ENCODE measurements at regions not wholly inside any gene's neighbourhood (a gene's known extent, or its start where the extent isn't known, plus 50 kb on each side); places are given as distances from the start of the nearest gene placed in this dataset.

DNA sequence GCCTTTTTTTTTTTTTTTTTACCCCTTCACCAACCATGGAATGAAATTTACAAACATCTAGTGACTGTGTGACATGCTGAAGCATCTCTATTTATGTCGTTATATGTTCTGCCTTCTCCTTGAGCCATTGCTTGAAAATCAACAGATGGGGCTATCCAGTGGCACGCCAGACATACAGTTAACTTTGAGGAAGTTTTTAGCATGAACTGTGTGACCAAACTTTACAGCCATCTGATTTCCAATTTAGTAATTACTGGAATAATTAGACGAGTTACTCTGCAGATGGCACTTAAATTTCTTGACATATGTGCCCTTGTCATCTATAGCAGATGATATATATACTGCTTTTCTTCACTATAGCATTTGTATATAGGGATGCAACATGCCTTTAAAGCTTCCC, 192.1 kb downstream of the SNAPC1 start:
- no peak overlapping the region for H2AFZ ChIP-seq (ENCODE audit: low read depth, low read length, severe bottlenecking)
- no peaks in the 10 kb centered on the region for H3K79me2 ChIP-seq (ENCODE audit: insufficient read depth, low read length)
- H3K9me2 ChIP-seq (replicated peaks; ENCODE audit: insufficient read depth, low read length) = no peaks in the 10 kb centered on the region
- no peak overlapping the region for H3K4me3 ChIP-seq (ENCODE audit: insufficient read depth, low read length, poor library complexity, severe bottlenecking)
- H3K4me2 ChIP-seq (ENCODE audit: low read depth, low read length, poor library complexity, severe bottlenecking) = no peak overlapping the region
- no peak overlapping the region for H3K27ac ChIP-seq (ENCODE audit: low read depth, low read length)
- peaks cover 4% of the 10 kb centered on the region; the same call in 1 of the 2 replicates for H3K9me3 ChIP-seq (ENCODE audit: insufficient read depth, low read length)
- no peaks in the 10 kb centered on the region for H3F3A ChIP-seq (ENCODE audit: insufficient read depth)
- no peak overlapping the region for H3K9ac ChIP-seq (ENCODE audit: low read length)
- no peaks in the 10 kb centered on the region for H4K20me1 ChIP-seq (ENCODE audit: low read depth, low read length)
- TF ChIP-seq, protein P1, sequence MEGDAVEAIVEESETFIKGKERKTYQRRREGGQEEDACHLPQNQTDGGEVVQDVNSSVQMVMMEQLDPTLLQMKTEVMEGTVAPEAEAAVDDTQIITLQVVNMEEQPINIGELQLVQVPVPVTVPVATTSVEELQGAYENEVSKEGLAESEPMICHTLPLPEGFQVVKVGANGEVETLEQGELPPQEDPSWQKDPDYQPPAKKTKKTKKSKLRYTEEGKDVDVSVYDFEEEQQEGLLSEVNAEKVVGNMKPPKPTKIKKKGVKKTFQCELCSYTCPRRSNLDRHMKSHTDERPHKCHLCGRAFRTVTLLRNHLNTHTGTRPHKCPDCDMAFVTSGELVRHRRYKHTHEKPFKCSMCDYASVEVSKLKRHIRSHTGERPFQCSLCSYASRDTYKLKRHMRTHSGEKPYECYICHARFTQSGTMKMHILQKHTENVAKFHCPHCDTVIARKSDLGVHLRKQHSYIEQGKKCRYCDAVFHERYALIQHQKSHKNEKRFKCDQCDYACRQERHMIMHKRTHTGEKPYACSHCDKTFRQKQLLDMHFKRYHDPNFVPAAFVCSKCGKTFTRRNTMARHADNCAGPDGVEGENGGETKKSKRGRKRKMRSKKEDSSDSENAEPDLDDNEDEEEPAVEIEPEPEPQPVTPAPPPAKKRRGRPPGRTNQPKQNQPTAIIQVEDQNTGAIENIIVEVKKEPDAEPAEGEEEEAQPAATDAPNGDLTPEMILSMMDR (IDR thresholded peaks at IDR 0.05; ENCODE audit: insufficient read depth, low read length, poor library complexity, severe bottlenecking) = no peak
- H3K36me3 ChIP-seq (ENCODE audit: low read length) = no peaks in the 10 kb centered on the region; the same call in 1 of the 2 replicates
- H3K27me3 ChIP-seq (ENCODE audit: low read length) = no peaks in the 10 kb centered on the region

DNA sequence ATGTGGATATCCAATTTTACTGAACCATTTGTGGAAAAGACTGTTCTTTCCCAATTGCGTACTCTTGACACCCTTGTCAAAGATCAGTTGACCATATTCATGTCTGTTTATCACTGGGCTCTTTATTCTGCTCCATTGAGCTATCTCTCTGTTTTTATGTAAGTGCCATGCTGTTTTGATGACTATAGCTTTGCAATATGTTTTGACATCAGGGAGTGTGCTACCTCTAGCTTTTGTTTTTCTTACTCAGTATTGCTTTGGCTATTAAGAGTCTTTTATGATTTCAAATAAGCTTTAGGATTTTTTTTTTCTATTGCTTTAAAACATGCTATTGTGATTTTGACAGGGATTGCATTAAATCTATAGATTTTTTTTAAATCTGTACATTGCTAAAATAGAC, 194.3 kb downstream of the SNAPC1 start:
- Histone ChIP-seq H3K27me3 (ENCODE audit: low read length) (no peaks in the 10 kb centered on the region), H3K9me3 (ENCODE audit: insufficient read depth, low read length) (peaks cover 4% of the 10 kb centered on the region; the same call in 1 of the 2 replicates), H3K9me2 (replicated peaks; ENCODE audit: insufficient read depth, low read length) (no peaks in the 10 kb centered on the region), H3F3A (ENCODE audit: insufficient read depth) (no peaks in the 10 kb centered on the region), H3K79me2 (ENCODE audit: insufficient read depth, low read length) (no peaks in the 10 kb centered on the region), H2AFZ (ENCODE audit: low read depth, low read length, severe bottlenecking) (no peak overlapping the region), H4K20me1 (ENCODE audit: low read depth, low read length) (no peaks in the 10 kb centered on the region), H3K4me3 (ENCODE audit: insufficient read depth, low read length, poor library complexity, severe bottlenecking) (no peak overlapping the region), H3K9ac (ENCODE audit: low read length) (no peak overlapping the region), H3K36me3 (ENCODE audit: low read length) (no peaks in the 10 kb centered on the region; the same call in 1 of the 2 replicates), H3K27ac (ENCODE audit: low read depth, low read length) (no peak overlapping the region), H3K4me2 (ENCODE audit: low read depth, low read length, poor library complexity, severe bottlenecking) (no peak overlapping the region)
- TF ChIP-seq, protein P1 (IDR thresholded peaks at IDR 0.05; ENCODE audit: insufficient read depth, low read length, poor library complexity, severe bottlenecking) = no peak
- TF ChIP-seq EZH2phosphoT487 (conservative IDR thresholded peaks at IDR 0.05; ENCODE audit: low read length) = no peak

DNA sequence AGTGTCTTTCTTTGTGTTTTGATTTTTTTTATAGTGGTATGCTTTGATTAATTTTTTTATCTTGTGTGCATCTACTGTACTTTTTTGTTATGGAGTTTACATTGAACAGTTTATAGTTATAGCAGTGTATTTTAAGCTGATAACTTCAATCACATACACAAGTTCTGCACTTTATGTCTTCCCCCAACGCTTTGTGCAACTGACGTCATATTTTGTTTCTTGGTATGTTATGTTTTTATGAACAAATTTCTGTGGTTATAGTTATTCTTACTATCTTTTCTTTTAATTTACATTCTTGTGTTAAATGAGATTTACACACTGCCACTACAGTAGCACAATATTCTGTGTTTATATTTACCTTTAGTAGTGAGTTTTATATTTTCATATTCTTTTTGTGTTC, 197.1 kb downstream of the SNAPC1 start:
- no peaks in the 10 kb centered on the region for H4K20me1 ChIP-seq (ENCODE audit: low read depth, low read length)
- H3K27me3 ChIP-seq (ENCODE audit: low read length) = no peaks in the 10 kb centered on the region
- no peak overlapping the region for H3K9ac ChIP-seq (ENCODE audit: low read length)
- no peaks in the 10 kb centered on the region for H3K79me2 ChIP-seq (ENCODE audit: insufficient read depth, low read length)
- no peaks in the 10 kb centered on the region for H3F3A ChIP-seq (ENCODE audit: insufficient read depth)
- no peaks in the 10 kb centered on the region for H3K9me2 ChIP-seq (replicated peaks; ENCODE audit: insufficient read depth, low read length)
- H3K4me3 ChIP-seq (ENCODE audit: insufficient read depth, low read length, poor library complexity, severe bottlenecking) = no peak overlapping the region
- H3K27ac ChIP-seq (ENCODE audit: low read depth, low read length) = no peak overlapping the region
- no peaks in the 10 kb centered on the region; the same call in 1 of the 2 replicates for H3K36me3 ChIP-seq (ENCODE audit: low read length)
- H3K4me2 ChIP-seq (ENCODE audit: low read depth, low read length, poor library complexity, severe bottlenecking) = no peak overlapping the region
- no peak for TF ChIP-seq EZH2phosphoT487 (conservative IDR thresholded peaks at IDR 0.05; ENCODE audit: low read length)
- TF ChIP-seq, protein P1 (IDR thresholded peaks at IDR 0.05; ENCODE audit: insufficient read depth, low read length, poor library complexity, severe bottlenecking) = no peak
- peaks cover 4% of the 10 kb centered on the region; the same call in 1 of the 2 replicates for H3K9me3 ChIP-seq (ENCODE audit: insufficient read depth, low read length)
- no peak overlapping the region for H2AFZ ChIP-seq (ENCODE audit: low read depth, low read length, severe bottlenecking)

Measured in SU-DHL-6 (cell line).